ENCODE measurements at regions not wholly inside any gene's neighbourhood (a gene's known extent, or its start where the extent isn't known, plus 50 kb on each side); places are given as distances from the start of the nearest gene placed in this dataset.

DNA sequence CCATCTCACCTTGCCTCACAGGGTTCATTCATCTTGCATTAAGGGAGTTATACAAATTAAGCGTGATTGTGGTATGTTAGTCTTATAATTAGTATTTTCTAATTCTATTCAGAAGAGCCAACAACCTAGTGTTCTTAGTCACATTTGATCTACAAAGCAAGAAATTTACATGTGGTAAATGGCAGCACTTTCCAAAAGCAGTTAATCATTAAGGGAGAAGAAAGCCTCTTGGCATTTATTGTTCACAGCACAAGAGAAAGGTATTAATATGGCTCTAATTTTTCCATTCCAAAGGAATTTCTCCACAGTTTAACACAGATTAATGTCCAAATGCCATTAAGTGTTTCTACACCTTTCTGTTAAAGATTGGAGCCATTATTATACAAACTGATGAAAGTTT, 1077.1 kb downstream of the ZPLD1 start (continued):
- TF ChIP-seq, protein P1, sequence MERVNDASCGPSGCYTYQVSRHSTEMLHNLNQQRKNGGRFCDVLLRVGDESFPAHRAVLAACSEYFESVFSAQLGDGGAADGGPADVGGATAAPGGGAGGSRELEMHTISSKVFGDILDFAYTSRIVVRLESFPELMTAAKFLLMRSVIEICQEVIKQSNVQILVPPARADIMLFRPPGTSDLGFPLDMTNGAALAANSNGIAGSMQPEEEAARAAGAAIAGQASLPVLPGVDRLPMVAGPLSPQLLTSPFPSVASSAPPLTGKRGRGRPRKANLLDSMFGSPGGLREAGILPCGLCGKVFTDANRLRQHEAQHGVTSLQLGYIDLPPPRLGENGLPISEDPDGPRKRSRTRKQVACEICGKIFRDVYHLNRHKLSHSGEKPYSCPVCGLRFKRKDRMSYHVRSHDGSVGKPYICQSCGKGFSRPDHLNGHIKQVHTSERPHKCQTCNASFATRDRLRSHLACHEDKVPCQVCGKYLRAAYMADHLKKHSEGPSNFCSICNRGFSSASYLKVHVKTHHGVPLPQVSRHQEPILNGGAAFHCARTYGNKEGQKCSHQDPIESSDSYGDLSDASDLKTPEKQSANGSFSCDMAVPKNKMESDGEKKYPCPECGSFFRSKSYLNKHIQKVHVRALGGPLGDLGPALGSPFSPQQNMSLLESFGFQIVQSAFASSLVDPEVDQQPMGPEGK (CRISPR knock-in tag; IDR thresholded peaks at IDR 0.05; ENCODE audit: borderline replicate concordance) = no peak

DNA sequence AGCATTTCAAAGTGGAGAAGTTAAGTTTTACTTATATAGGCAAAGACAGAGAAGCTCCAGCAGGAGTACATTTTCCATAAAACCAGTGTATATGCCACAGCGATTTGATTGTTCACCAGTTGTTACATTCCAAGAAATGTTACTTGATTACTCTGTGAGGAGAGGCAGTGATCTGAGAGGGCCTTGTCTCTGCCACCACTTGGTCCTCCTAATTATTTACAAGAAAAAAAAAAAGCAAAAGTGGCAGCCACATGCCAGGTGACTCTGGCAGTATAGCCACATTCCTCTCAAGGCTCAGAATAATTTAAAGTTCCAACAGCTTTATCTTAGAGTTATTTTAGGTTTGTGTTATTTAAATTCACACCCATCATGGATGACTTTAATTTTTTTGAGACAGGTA, 1077.8 kb downstream of the ZPLD1 start:
- no peak for ATAC-seq
- TF ChIP-seq ARNTL (CRISPR knock-in tag; IDR thresholded peaks at IDR 0.05; ENCODE audit: borderline replicate concordance, low read depth) = no peak

DNA sequence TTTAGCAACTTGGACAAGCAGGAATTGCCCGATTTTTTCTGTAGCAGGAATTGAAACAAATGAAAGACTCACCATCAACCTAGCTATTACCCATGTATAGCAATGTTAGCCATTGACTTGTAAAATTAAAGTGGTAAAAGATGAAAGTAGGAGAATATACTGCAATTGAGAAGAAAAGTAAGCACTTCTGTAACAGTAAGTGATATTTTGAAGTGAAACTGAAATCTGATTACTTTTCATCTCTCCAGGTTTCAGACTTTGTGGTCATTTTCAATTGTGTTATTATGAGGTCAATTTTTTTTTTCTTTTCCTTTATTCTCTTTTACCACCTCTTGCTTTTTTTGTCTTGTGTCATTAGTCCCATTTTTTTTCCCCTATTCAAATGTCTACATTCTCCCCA, 1078.2 kb downstream of the ZPLD1 start:
- TF ChIP-seq ZNF8 (CRISPR knock-in tag; IDR thresholded peaks at IDR 0.05) = no peak
- TF ChIP-seq, protein P2, sequence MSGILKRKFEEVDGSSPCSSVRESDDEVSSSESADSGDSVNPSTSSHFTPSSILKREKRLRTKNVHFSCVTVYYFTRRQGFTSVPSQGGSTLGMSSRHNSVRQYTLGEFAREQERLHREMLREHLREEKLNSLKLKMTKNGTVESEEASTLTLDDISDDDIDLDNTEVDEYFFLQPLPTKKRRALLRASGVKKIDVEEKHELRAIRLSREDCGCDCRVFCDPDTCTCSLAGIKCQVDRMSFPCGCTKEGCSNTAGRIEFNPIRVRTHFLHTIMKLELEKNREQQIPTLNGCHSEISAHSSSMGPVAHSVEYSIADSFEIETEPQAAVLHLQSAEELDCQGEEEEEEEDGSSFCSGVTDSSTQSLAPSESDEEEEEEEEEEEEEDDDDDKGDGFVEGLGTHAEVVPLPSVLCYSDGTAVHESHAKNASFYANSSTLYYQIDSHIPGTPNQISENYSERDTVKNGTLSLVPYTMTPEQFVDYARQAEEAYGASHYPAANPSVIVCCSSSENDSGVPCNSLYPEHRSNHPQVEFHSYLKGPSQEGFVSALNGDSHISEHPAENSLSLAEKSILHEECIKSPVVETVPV (CRISPR knock-in tag; IDR thresholded peaks at IDR 0.05) = no peak
- no peak for TF ChIP-seq ISL1 (CRISPR knock-in tag; IDR thresholded peaks at IDR 0.05)
- TF ChIP-seq, protein P3, sequence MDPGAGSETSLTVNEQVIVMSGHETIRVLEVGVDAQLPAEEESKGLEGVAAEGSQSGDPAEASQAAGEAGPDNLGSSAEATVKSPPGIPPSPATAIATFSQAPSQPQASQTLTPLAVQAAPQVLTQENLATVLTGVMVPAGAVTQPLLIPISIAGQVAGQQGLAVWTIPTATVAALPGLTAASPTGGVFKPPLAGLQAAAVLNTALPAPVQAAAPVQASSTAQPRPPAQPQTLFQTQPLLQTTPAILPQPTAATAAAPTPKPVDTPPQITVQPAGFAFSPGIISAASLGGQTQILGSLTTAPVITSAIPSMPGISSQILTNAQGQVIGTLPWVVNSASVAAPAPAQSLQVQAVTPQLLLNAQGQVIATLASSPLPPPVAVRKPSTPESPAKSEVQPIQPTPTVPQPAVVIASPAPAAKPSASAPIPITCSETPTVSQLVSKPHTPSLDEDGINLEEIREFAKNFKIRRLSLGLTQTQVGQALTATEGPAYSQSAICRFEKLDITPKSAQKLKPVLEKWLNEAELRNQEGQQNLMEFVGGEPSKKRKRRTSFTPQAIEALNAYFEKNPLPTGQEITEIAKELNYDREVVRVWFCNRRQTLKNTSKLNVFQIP (CRISPR knock-in tag; IDR thresholded peaks at IDR 0.05; ENCODE audit: borderline replicate concordance, low read depth) = no peak
- TF ChIP-seq, protein P4, sequence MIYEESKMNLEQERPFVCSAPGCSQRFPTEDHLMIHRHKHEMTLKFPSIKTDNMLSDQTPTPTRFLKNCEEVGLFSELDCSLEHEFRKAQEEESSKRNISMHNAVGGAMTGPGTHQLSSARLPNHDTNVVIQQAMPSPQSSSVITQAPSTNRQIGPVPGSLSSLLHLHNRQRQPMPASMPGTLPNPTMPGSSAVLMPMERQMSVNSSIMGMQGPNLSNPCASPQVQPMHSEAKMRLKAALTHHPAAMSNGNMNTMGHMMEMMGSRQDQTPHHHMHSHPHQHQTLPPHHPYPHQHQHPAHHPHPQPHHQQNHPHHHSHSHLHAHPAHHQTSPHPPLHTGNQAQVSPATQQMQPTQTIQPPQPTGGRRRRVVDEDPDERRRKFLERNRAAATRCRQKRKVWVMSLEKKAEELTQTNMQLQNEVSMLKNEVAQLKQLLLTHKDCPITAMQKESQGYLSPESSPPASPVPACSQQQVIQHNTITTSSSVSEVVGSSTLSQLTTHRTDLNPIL (CRISPR knock-in tag; IDR thresholded peaks at IDR 0.05; ENCODE audit: low read depth) = no peak
- no peak for TF ChIP-seq ZC3H10 (CRISPR knock-in tag; IDR thresholded peaks at IDR 0.05)
- no peak for TF ChIP-seq ZFP3 (CRISPR knock-in tag; IDR thresholded peaks at IDR 0.05)
- no peak for TF ChIP-seq ZNF565 (CRISPR knock-in tag; conservative IDR thresholded peaks at IDR 0.05; ENCODE audit: low read depth)
- TF ChIP-seq TCF4 (CRISPR knock-in tag; IDR thresholded peaks at IDR 0.05; ENCODE audit: borderline replicate concordance) = no peak
- no peak for ATAC-seq

DNA sequence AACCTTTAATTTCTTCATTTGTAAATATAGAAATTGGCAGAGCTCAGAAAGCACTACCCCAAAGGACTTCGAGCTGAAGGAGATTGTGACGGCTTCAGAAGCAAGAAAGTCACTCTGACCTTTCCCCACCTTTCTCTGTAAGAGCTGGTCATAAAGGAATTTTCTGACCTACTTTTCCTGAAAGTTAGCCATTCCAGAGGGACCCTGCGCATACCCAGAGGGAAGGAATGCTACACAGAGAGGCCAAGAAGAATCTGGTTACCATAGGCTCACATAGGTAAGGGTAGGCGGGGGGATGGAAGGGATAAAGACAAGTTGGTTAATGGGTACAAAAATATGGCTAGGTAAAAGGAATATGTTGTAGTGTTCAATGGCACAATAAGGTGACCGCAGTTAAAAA, 1080.3 kb downstream of the ZPLD1 start:
- TF ChIP-seq ESRRG (CRISPR knock-in tag; IDR thresholded peaks at IDR 0.05) = no peak
- TF ChIP-seq ZNF8 (CRISPR knock-in tag; IDR thresholded peaks at IDR 0.05) = no peak
- no peak for TF ChIP-seq PPARA (CRISPR knock-in tag; IDR thresholded peaks at IDR 0.05; ENCODE audit: borderline replicate concordance)
- TF ChIP-seq RARB (CRISPR knock-in tag; IDR thresholded peaks at IDR 0.05) = no peak
- TF ChIP-seq, protein P2 (CRISPR knock-in tag; IDR thresholded peaks at IDR 0.05) = no peak
- no peak for TF ChIP-seq ZFP30 (CRISPR knock-in tag; IDR thresholded peaks at IDR 0.05)
- TF ChIP-seq, protein P1 (CRISPR knock-in tag; IDR thresholded peaks at IDR 0.05; ENCODE audit: borderline replicate concordance) = no peak
- no peak for TF ChIP-seq CSDC2 (CRISPR knock-in tag; IDR thresholded peaks at IDR 0.05)
- TF ChIP-seq, protein P5, sequence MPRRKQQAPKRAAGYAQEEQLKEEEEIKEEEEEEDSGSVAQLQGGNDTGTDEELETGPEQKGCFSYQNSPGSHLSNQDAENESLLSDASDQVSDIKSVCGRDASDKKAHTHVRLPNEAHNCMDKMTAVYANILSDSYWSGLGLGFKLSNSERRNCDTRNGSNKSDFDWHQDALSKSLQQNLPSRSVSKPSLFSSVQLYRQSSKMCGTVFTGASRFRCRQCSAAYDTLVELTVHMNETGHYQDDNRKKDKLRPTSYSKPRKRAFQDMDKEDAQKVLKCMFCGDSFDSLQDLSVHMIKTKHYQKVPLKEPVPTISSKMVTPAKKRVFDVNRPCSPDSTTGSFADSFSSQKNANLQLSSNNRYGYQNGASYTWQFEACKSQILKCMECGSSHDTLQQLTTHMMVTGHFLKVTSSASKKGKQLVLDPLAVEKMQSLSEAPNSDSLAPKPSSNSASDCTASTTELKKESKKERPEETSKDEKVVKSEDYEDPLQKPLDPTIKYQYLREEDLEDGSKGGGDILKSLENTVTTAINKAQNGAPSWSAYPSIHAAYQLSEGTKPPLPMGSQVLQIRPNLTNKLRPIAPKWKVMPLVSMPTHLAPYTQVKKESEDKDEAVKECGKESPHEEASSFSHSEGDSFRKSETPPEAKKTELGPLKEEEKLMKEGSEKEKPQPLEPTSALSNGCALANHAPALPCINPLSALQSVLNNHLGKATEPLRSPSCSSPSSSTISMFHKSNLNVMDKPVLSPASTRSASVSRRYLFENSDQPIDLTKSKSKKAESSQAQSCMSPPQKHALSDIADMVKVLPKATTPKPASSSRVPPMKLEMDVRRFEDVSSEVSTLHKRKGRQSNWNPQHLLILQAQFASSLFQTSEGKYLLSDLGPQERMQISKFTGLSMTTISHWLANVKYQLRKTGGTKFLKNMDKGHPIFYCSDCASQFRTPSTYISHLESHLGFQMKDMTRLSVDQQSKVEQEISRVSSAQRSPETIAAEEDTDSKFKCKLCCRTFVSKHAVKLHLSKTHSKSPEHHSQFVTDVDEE (CRISPR knock-in tag; IDR thresholded peaks at IDR 0.05) = no peak
- TF ChIP-seq BACH2 (CRISPR knock-in tag; IDR thresholded peaks at IDR 0.05; ENCODE audit: borderline replicate concordance) = no peak
- TF ChIP-seq SNAI2 (CRISPR knock-in tag; IDR thresholded peaks at IDR 0.05) = no peak
- TF ChIP-seq OSR1 (CRISPR knock-in tag; IDR thresholded peaks at IDR 0.05) = no peak
- no peak for TF ChIP-seq ZNF565 (CRISPR knock-in tag; conservative IDR thresholded peaks at IDR 0.05; ENCODE audit: low read depth)
- no peak for TF ChIP-seq TOX (CRISPR knock-in tag; IDR thresholded peaks at IDR 0.05; ENCODE audit: borderline replicate concordance)
- no peak for TF ChIP-seq ZNF70 (CRISPR knock-in tag; IDR thresholded peaks at IDR 0.05)
- TF ChIP-seq GLIS3 (CRISPR knock-in tag; IDR thresholded peaks at IDR 0.05) = no peak
- TF ChIP-seq, protein P3 (CRISPR knock-in tag; IDR thresholded peaks at IDR 0.05; ENCODE audit: borderline replicate concordance, low read depth) = no peak

More for the DNA sequence above, 1080.3 kb downstream of the ZPLD1 start:
- no peak for ATAC-seq
